K562 (cell line): ENCODE measurements at regions not wholly inside any gene's neighbourhood (a gene's known extent, or its start where the extent isn't known, plus 50 kb on each side); places are given as distances from the start of the nearest gene placed in this dataset.
A peak's percentile ranks its signal among the peaks of the same experiment; 100 is the strongest.
"Not testable (repeated sequence)": the region's sequence is repeated elsewhere in the genome, so short reads cannot be mapped to it uniquely, and the experiment has no call there.

Source experiments
- ATAC-seq: fragments of 200-7000 bp; cut with Tn5 transposase; 3 replicates; pipeline ENCODE4 v1.9.1; 2020; ENCODE audit warnings: moderate library complexity
- BruUV-seq: library from RNA; stranded (reverse); fragments of 400-500 nt; replicated peaks from 2 replicates; lab custom pipeline; 2021; lab: Mats Ljungman, UMichigan
- CTCF ChIA-PET: fragments of 300-600 bp; formaldehyde crosslinking; extraction: SDS; loops from one replicate; lab custom pipeline; 2021; ENCODE audit warnings: low intra/inter-chr PET ratio; lab: Yijun Ruan, JAX
- POLR2A ChIA-PET: fragments of 300-600, 350-650 bp; sonication (Branson Sonifier 250); formaldehyde crosslinking; extraction: SDS; loops from one replicate; lab custom pipeline; 2021; ENCODE audit warnings: antibody characterized with exemption, inconsistent platforms; lab: Yijun Ruan, JAX
- DNase-seq, 4 experiments: peaks; one replicate each; pipeline versions ENCODE4 v3.0.0 to v3.0.0-alpha.2; 2011 to 2018; ENCODE audit warnings: low spot score in 3 of 4, mixed read lengths in 3 of 4; ENCODE audit errors: extremely low read depth in 1 of 4
- FAIRE-seq: peaks from 2 replicates; lab custom pipeline; 2011; peaks lifted over from hg19 to GRCh38; lab: Jason Lieb, UNC
- H2AFZ ChIP-seq: 2 replicates; pipeline ENCODE4 v1.6.0; 2011; ENCODE audit warnings: low read depth, low read length, control low read depth, inconsistent platforms
- H3K27ac ChIP-seq: fragments of 200-600 bp; 3 replicates; pipeline ENCODE4 v1.8.0; 2011; ENCODE audit warnings: low read depth, mild to moderate bottlenecking, control low read depth, inconsistent platforms, low read length, moderate library complexity, mixed read lengths; ENCODE audit errors: extremely low read depth
- H3K27me3 ChIP-seq, 2 experiments: fragments of 300-600 bp in 1 of 2; 2 replicates in 1 of 2; 3 replicates in 1 of 2; pipeline versions ENCODE4 v1.6.0 to v1.8.0; 2011; ENCODE audit warnings: inconsistent platforms in 2 of 2, low read length in 2 of 2, mild to moderate bottlenecking in 1 of 2, mixed read lengths in 1 of 2, moderate library complexity in 1 of 2; ENCODE audit not compliant: control insufficient read depth in 2 of 2, insufficient read depth in 2 of 2
- H3K36me3 ChIP-seq: fragments of 300-600 bp; 3 replicates; pipeline ENCODE4 v1.8.0; 2011; ENCODE audit warnings: mild to moderate bottlenecking, low read length, inconsistent platforms; ENCODE audit not compliant: control insufficient read depth, insufficient read depth
- H3K4me1 ChIP-seq, 2 experiments: fragments of 200-600 bp in 1 of 2; replicated peaks in 1 of 2; 2 replicates in 1 of 2; 3 replicates in 1 of 2; pipeline versions ENCODE4 v1.5.1 to v1.8.0; 2011; ENCODE audit warnings: inconsistent platforms in 2 of 2, low read length in 2 of 2, mild to moderate bottlenecking in 1 of 2, mixed read lengths in 1 of 2, moderate library complexity in 1 of 2; ENCODE audit not compliant: control insufficient read depth in 2 of 2, insufficient read depth in 2 of 2
- H3K4me2 ChIP-seq: 2 replicates; pipeline ENCODE4 v1.6.1; 2011; ENCODE audit warnings: low read length, control low read depth, inconsistent platforms, mixed read lengths; ENCODE audit not compliant: insufficient read depth
- H3K4me3 ChIP-seq: fragments of 200-600 bp; sonication (generic), shearing (Covaris generic); 2 replicates; pipeline ENCODE4 v1.5.1; 2016; ENCODE audit warnings: control low read depth, inconsistent platforms
- H3K79me2 ChIP-seq: fragments of 200-600 bp; 3 replicates; pipeline ENCODE4 v1.8.0; 2011; ENCODE audit warnings: low read length, inconsistent platforms; ENCODE audit not compliant: control insufficient read depth, insufficient read depth
- H3K9ac ChIP-seq, 2 experiments: 2 replicates each; pipeline versions ENCODE4 v1.6.0 to v1.6.1; 2011; ENCODE audit warnings: low read depth in 2 of 2, low read length in 2 of 2, control low read depth in 1 of 2, inconsistent platforms in 1 of 2, mild to moderate bottlenecking in 1 of 2, mixed read lengths in 1 of 2; ENCODE audit not compliant: insufficient read depth in 1 of 2
- H3K9me1 ChIP-seq: one replicate; pipeline ENCODE4 v1.6.0; 2011; ENCODE audit warnings: inconsistent platforms, mild to moderate bottlenecking, low read length, moderate library complexity; ENCODE audit not compliant: control insufficient read depth, insufficient read depth
- H3K9me3 ChIP-seq: replicated peaks from 2 replicates; pipeline ENCODE4 v1.5.1; 2011; ENCODE audit warnings: low read depth, low read length, inconsistent platforms; ENCODE audit not compliant: control insufficient read depth, insufficient read depth
- H4K20me1 ChIP-seq: replicated peaks from 2 replicates; pipeline ENCODE4 v1.6.1; 2011; ENCODE audit warnings: low read length, inconsistent platforms, mixed read lengths; ENCODE audit not compliant: control insufficient read depth, insufficient read depth
- CTCF ChIP-seq, 3 experiments: IDR thresholded peaks in 2 of 3; conservative IDR thresholded peaks in 1 of 3; 2 replicates each; pipeline ENCODE4 v1.5.1; 2011 to 2012; ENCODE audit warnings: low read length in 3 of 3, mild to moderate bottlenecking in 3 of 3, control low read depth in 2 of 3, improper control_type of control experiment in 1 of 3, inconsistent platforms in 1 of 3, low read depth in 1 of 3, mixed read lengths in 1 of 3, moderate library complexity in 1 of 3; ENCODE audit not compliant: insufficient read depth in 2 of 3
- RAD21 ChIP-seq, 2 experiments: fragments of 250-450 bp in 1 of 2; fragments of 450-650 bp in 1 of 2; sonication (Bioruptor Pico) in 1 of 2; formaldehyde crosslinking in 1 of 2; IDR thresholded peaks in 1 of 2; conservative IDR thresholded peaks in 1 of 2; 2 replicates each; pipeline versions ENCODE4 v1.4.0 to v1.8.0; 2020 to 2022; ENCODE audit warnings: mild to moderate bottlenecking in 2 of 2, moderate library complexity in 1 of 2
- REST ChIP-seq, 2 experiments: fragments of 450-650 bp; formaldehyde crosslinking in 1 of 2; IDR thresholded peaks; 2 replicates each; pipeline versions ENCODE4 v1.4.0 to v1.6.1; 2014 to 2020; ENCODE audit warnings: mild to moderate bottlenecking in 2 of 2, borderline replicate concordance in 1 of 2, low read depth in 1 of 2
- WGBS: fragments of 100-300 bp; shearing (Covaris generic); methylation state at CpG from one replicate; pipeline ENCODE4 v1.1.6; 2016; ENCODE audit warnings: low coverage, mixed read lengths; ENCODE audit not compliant: insufficient coverage; ENCODE audit errors: missing lambda C conversion rate; 5-methylcytosine and 5-hydroxymethylcytosine counted together
- in situ Hi-C: fragments of 300-500 bp; cut with MboI; formaldehyde crosslinking; loops from 4 replicates; pipeline ENCODE4 v1.15.0; 2018; ENCODE audit warnings: inconsistent platforms, mixed read lengths
- intact Hi-C: fragments of 100-400 bp; cut with micrococcal nuclease; formaldehyde crosslinking; loops from 2 replicates; pipeline ENCODE4 v1.14.2; 2022

- ATAC-seq (peak; percentile 75), FAIRE-seq (peak; percentile 97), DNase-seq (peak in 1 of 4 experiments; percentile 10)
- CTCF ChIA-PET; H2AFZ ChIP-seq; H3K4me1 ChIP-seq; H3K79me2 ChIP-seq; H3K36me3 ChIP-seq; H3K27ac ChIP-seq; BruUV-seq; H3K9me1 ChIP-seq; H4K20me1 ChIP-seq; POLR2A ChIA-PET; H3K27me3 ChIP-seq; H3K4me3 ChIP-seq; H3K9ac ChIP-seq; intact Hi-C loops; H3K9me3 ChIP-seq; H3K4me2 ChIP-seq; TF ChIP-seq REST (CRISPR knock-in tag; IDR thresholded peaks at IDR 0.05; ENCODE audit: low read depth): not testable (repeated sequence)
- WGBS: 14% methylated on average over 2 of the region's 2 CpGs
- in situ Hi-C loops: loop anchor here (25.0 kb wide), 1 partner anchor 418 kb away; no protein-coding TSS in a partner anchor
- peak; percentile 36; the same call in 1 of the 2 replicates for TF ChIP-seq REST (IDR thresholded peaks at IDR 0.05; ENCODE audit: borderline replicate concordance)
- peak; percentile 61 to 66 for TF ChIP-seq RAD21 (CRISPR knock-in tag; conservative IDR thresholded peaks at IDR 0.05 in 1 of 2, IDR thresholded peaks at IDR 0.05 in 1 of 2)
- TF ChIP-seq CTCF (IDR thresholded peaks at IDR 0.05 in 2 of 3, conservative IDR thresholded peaks at IDR 0.05 in 1 of 3; ENCODE audit: insufficient read depth in 2 of 3, low read depth in 1 of 3, low read length in 3 of 3): peak in 2 of 3 experiments; percentile 1 to 32; a peak in 2 of 6 replicates
These were observed 77.2 kb upstream of the AGTPBP1 start for GRCh38 chr9:85818971-85819370.

- H3K27me3 ChIP-seq, H3K79me2 ChIP-seq, intact Hi-C loops, H3K4me2 ChIP-seq, DNase-seq, H3K4me1 ChIP-seq, ATAC-seq, H3K9ac ChIP-seq, H3K9me3 ChIP-seq, BruUV-seq, H3K4me3 ChIP-seq, CTCF ChIA-PET, H2AFZ ChIP-seq, FAIRE-seq, H3K27ac ChIP-seq, H3K36me3 ChIP-seq, H4K20me1 ChIP-seq, H3K9me1 ChIP-seq: not testable (repeated sequence)
- in situ Hi-C loops: loop anchor here (25.0 kb wide), 1 partner anchor 417 kb away; no protein-coding TSS in a partner anchor
- WGBS: 58% methylated on average over 3 of the region's 5 CpGs
- POLR2A ChIA-PET: interaction anchor here (0.6 kb wide), 1 partner anchor 188 kb away, joined by 3 read pairs; no protein-coding TSS in a partner anchor
These were observed 78.8 kb upstream of the AGTPBP1 start for GRCh38 chr9:85820598-85820997.
